ENCODE measurements at regions not wholly inside any gene's neighbourhood (a gene's known extent, or its start where the extent isn't known, plus 50 kb on each side); places are given as distances from the start of the nearest gene placed in this dataset.

DNA sequence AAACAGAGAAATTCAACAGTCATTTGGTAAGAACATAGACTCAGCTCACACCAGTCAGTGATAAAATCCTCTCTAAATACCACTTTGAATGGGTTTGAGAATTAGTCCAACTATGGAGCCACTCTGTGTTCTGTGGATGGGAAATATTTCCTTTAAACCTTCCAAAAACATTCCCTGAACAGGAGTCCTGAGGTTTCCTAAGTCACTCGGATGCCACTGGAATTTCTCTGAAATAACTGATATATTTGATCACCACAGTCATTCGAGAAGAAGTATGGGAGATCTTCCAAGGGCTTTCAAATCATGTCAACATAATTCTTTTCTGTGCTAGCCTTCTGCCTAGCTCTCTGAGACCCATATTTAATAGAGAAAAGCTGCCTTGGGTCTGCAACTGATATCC lies 958.6 kb downstream of the STIM2 start:
- H3K27me3 ChIP-seq = no peaks in the 10 kb centered on the region
- H3K36me3 ChIP-seq (replicated peaks in 1 of 2; ENCODE audit: insufficient read depth in 1 of 2, low read depth in 2 of 2) = no peaks in the 10 kb centered on the region
- DNase-seq (no peak), ATAC-seq (no peak)
- no peaks in the 10 kb centered on the region for H3K9me3 ChIP-seq
- no peaks in the 10 kb centered on the region for H3K4me1 ChIP-seq
- TF ChIP-seq, protein P1, sequence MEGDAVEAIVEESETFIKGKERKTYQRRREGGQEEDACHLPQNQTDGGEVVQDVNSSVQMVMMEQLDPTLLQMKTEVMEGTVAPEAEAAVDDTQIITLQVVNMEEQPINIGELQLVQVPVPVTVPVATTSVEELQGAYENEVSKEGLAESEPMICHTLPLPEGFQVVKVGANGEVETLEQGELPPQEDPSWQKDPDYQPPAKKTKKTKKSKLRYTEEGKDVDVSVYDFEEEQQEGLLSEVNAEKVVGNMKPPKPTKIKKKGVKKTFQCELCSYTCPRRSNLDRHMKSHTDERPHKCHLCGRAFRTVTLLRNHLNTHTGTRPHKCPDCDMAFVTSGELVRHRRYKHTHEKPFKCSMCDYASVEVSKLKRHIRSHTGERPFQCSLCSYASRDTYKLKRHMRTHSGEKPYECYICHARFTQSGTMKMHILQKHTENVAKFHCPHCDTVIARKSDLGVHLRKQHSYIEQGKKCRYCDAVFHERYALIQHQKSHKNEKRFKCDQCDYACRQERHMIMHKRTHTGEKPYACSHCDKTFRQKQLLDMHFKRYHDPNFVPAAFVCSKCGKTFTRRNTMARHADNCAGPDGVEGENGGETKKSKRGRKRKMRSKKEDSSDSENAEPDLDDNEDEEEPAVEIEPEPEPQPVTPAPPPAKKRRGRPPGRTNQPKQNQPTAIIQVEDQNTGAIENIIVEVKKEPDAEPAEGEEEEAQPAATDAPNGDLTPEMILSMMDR (IDR thresholded peaks at IDR 0.05) = no peak
- TF ChIP-seq POLR2A (IDR thresholded peaks at IDR 0.05) = no peak
- 47 to 53% methylated on average over 2 of the region's 2 CpGs for WGBS, 2 donors
- no peak overlapping the region for H3K4me3 ChIP-seq
- no peak overlapping the region for H3K27ac ChIP-seq
- intact Hi-C loops (cut with DNase I) = no loop called here

DNA sequence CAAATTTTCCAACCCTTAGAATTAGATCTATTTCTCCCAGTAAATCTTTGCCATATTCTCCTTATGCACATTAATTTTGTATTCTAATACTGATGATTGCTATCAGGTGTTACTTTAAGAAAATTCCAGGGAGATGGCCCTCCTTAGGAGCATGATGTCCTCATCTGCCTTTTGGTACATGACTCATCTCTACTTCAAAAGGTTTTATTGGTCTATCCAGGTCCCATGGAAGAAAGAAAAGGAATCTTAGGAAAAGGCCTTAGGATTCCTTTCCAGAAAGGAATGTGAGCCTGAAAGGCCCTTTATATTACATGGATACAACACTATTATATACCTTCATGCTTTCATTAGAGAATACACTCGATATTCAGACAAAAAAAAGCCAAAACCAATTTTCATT lies 968.2 kb downstream of the STIM2 start:
- DNase-seq (no peak), ATAC-seq (no peak)
- H3K4me1 ChIP-seq = no peaks in the 10 kb centered on the region
- no peaks in the 10 kb centered on the region for H3K36me3 ChIP-seq (replicated peaks in 1 of 2; ENCODE audit: insufficient read depth in 1 of 2, low read depth in 2 of 2)
- H3K27ac ChIP-seq = no peak overlapping the region
- 41 to 56% methylated on average over 1 of the region's 1 CpG for WGBS, 2 donors
- H3K4me3 ChIP-seq = no peak overlapping the region
- intact Hi-C loops (cut with DNase I) = no loop called here
- no peaks in the 10 kb centered on the region for H3K9me3 ChIP-seq
- TF ChIP-seq, protein P1 (IDR thresholded peaks at IDR 0.05) = no peak
- TF ChIP-seq POLR2A (IDR thresholded peaks at IDR 0.05) = no peak
- no peaks in the 10 kb centered on the region for H3K27me3 ChIP-seq

DNA sequence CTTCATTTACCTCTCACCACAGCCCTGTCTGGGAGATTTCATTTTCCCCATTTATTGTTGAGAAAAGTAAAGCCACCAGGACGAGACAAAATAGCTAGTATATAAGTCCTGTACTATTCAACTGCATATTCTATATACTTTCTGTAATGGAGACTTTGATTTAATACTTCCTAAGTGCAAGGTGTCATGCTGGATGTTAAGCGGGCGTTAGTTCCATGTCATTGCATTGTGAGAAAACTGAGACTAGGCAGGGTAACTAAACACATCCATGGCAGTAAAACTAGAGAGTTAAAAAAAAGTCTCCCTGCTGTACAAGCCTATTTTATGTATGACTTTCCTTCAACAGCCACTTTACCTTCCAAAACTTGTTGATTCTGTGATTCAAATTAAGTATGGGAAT lies 969.6 kb downstream of the STIM2 start:
- Histone ChIP-seq H3K36me3 (replicated peaks in 1 of 2; ENCODE audit: insufficient read depth in 1 of 2, low read depth in 2 of 2) (no peaks in the 10 kb centered on the region), H3K4me1 (no peaks in the 10 kb centered on the region), H3K9me3 (no peaks in the 10 kb centered on the region), H3K27me3 (no peaks in the 10 kb centered on the region), H3K4me3 (no peak overlapping the region), H3K27ac (no peak overlapping the region)
- WGBS, 2 donors = 48 to 59% methylated on average over 3 of the region's 3 CpGs
- no peak for TF ChIP-seq POLR2A (IDR thresholded peaks at IDR 0.05)
- TF ChIP-seq, protein P1 (IDR thresholded peaks at IDR 0.05) = no peak
- DNase-seq (no peak), ATAC-seq (no peak)
- intact Hi-C loops (cut with DNase I) = no loop called here

DNA sequence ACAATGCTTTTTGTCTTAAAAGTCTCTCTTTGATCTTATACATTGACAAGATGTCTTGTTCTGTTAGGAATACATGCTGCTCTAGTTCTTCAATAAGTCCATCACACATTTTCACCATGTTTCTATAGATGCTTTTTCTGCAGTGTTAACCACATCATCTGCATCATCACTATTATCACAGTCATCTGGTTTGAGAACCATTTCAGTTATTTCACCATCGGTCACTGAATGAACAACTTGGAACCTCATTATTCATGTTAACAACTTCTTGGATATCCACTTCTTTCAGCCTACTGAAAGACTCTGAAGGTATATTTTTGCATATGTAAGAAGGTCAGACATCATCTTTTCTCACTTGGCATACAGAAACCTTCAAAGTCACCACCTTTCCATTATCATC lies 975.2 kb downstream of the STIM2 start:
- ATAC-seq (no peak), DNase-seq (no peak)
- no peak overlapping the region for H3K4me3 ChIP-seq
- H3K36me3 ChIP-seq (replicated peaks in 1 of 2; ENCODE audit: insufficient read depth in 1 of 2, low read depth in 2 of 2) = no peaks in the 10 kb centered on the region
- WGBS, 2 donors = 74 to 83% methylated on average over 1 of the region's 1 CpG
- no peaks in the 10 kb centered on the region for H3K4me1 ChIP-seq
- no peaks in the 10 kb centered on the region for H3K27me3 ChIP-seq
- H3K9me3 ChIP-seq = no peaks in the 10 kb centered on the region
- intact Hi-C loops (cut with DNase I) = no loop called here
- H3K27ac ChIP-seq = no peak overlapping the region
- TF ChIP-seq, protein P1 (IDR thresholded peaks at IDR 0.05) = no peak
- TF ChIP-seq POLR2A (IDR thresholded peaks at IDR 0.05) = no peak

DNA sequence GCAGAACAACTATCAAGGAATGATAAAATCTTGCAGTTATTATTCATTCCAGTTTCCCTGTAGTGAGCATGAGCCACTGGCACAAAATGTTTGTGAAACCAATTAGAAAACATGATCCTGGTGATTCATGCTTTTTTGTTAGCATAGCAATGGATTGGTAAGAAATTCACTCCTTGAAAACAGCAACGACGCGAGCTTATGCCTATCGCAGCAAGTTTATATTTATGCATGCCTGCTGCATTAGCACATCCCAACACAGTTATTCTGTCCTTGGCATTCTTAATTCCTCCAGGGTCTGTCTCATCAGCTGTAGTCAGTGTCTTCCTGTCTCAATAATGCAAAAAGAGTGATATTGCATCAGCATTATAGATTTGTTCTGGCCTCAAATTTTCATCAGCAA lies 975.9 kb downstream of the STIM2 start:
- H3K36me3 ChIP-seq (replicated peaks in 1 of 2; ENCODE audit: insufficient read depth in 1 of 2, low read depth in 2 of 2) = no peaks in the 10 kb centered on the region
- H3K27me3 ChIP-seq = no peaks in the 10 kb centered on the region
- DNase-seq (no peak), ATAC-seq (no peak)
- intact Hi-C loops (cut with DNase I) = no loop called here
- no peaks in the 10 kb centered on the region for H3K4me1 ChIP-seq
- H3K9me3 ChIP-seq = no peaks in the 10 kb centered on the region
- H3K27ac ChIP-seq = no peak overlapping the region
- TF ChIP-seq POLR2A (IDR thresholded peaks at IDR 0.05) = no peak
- TF ChIP-seq, protein P1 (IDR thresholded peaks at IDR 0.05) = no peak
- H3K4me3 ChIP-seq = no peak overlapping the region
- WGBS, 2 donors = 90 to 96% methylated on average over 4 of the region's 4 CpGs

Data from body of pancreas (tissue), 4 donors.